ENCODE measurements at regions not wholly inside any gene's neighbourhood (a gene's known extent, or its start where the extent isn't known, plus 50 kb on each side); places are given as distances from the start of the nearest gene placed in this dataset.

DNA sequence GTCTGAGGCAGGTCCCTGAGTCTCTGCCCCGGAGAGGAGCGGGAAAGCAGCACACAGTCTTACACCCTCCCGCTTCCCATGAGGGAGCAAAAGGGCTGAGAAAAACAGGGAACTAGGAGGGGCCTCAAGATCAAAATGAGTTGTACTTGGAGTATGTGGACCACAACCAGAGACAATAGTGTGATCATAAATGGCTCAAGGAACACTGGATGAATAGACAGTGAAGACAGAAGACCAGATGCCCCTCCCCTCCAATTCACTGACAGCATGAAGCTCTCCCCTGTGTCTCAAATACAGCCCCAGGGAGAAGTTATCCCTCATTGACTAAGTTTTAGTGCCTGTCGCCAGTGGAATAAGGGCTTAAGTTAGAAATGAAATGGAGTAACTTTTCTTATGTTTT, 191.0 kb downstream of the TFAP2A start:
- no peaks in the 10 kb centered on the region for H3K4me1 ChIP-seq (ENCODE audit: insufficient read depth, low read length)
- H3K9ac ChIP-seq (ENCODE audit: low read depth, low read length) = no peak overlapping the region
- no peak overlapping the region for H3K4me3 ChIP-seq (ENCODE audit: low read length)
- no peaks in the 10 kb centered on the region for H3K27me3 ChIP-seq (ENCODE audit: insufficient read depth, low read length)
- no peak overlapping the region for H3K27ac ChIP-seq (ENCODE audit: low read length)
- peaks cover 4% of the 10 kb centered on the region for H3K9me3 ChIP-seq (ENCODE audit: insufficient read depth, low read depth, low read length)
- H3K36me3 ChIP-seq (ENCODE audit: insufficient read depth, low read depth, low read length) = no peaks in the 10 kb centered on the region

DNA sequence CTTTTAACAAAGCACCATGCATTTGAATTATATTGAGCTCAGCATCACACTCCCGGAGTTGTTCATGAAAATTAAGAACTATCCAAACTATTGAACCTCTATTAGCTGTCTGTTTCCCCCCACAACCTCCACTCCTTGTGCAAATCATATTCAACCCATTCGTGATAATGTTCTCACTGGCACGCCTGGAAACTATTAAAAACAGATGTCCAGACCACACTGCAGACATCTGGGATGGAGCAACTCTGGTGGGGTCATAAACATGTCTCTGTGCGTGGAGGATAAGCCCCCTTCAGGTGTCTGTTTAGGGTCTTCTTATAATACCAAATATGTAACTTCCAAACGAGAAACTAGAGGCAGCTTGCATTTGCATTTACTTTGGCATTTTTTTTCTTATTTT, 193.7 kb downstream of the TFAP2A start:
- no peaks in the 10 kb centered on the region for H3K9me3 ChIP-seq (ENCODE audit: insufficient read depth, low read depth, low read length)
- no peaks in the 10 kb centered on the region for H3K27me3 ChIP-seq (ENCODE audit: insufficient read depth, low read length)
- H3K4me1 ChIP-seq (ENCODE audit: insufficient read depth, low read length) = no peaks in the 10 kb centered on the region
- no peak overlapping the region for H3K9ac ChIP-seq (ENCODE audit: low read depth, low read length)
- H3K27ac ChIP-seq (ENCODE audit: low read length) = no peak overlapping the region
- no peaks in the 10 kb centered on the region for H3K36me3 ChIP-seq (ENCODE audit: insufficient read depth, low read depth, low read length)
- no peak overlapping the region for H3K4me3 ChIP-seq (ENCODE audit: low read length)

DNA sequence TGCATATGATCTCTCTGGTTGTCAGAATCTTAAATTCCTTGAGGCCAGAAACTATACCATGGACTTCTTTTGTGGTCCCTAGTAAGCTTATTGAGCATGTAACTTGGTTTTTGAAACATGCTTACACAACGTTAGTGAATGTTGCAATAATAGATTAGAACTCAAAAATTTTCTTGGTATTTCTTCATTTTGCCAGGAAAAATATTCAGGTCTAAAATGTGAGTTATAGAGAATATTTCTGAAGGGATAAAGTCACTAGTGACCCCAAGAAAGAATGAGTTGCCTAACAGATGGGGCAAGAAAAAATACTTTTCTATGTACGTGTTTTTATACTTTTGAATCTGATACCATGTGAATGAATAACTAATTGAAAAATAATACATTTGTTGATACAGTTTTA, 195.4 kb downstream of the TFAP2A start:
- Histone ChIP-seq H3K4me3 (ENCODE audit: low read length) (no peak overlapping the region), H3K9ac (ENCODE audit: low read depth, low read length) (no peak overlapping the region), H3K27ac (ENCODE audit: low read length) (no peak overlapping the region), H3K4me1 (ENCODE audit: insufficient read depth, low read length) (no peaks in the 10 kb centered on the region), H3K9me3 (ENCODE audit: insufficient read depth, low read depth, low read length) (no peaks in the 10 kb centered on the region), H3K27me3 (ENCODE audit: insufficient read depth, low read length) (no peaks in the 10 kb centered on the region), H3K36me3 (ENCODE audit: insufficient read depth, low read depth, low read length) (no peaks in the 10 kb centered on the region)

DNA sequence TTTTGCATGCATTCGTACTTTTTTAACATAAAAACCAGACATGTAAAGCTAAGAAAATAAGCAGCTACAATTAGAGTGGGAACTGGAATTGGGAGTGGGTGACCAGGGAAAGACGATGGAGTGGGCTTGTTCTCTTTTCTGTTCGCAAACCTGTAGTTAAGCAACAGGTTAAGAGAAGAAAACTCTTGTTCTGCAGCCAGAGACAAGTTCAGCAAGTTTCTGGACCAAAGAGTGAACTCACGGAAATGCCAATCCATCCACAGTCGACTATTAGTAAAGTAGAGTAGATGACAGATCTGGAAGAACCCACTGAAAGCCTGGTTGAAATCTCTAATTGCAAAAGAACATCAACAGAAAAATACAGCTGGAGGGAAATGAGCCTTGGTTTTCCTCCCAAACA, 197.8 kb downstream of the TFAP2A start:
- Histone ChIP-seq H3K4me3 (ENCODE audit: low read length) (no peak overlapping the region), H3K27me3 (ENCODE audit: insufficient read depth, low read length) (no peaks in the 10 kb centered on the region), H3K4me1 (ENCODE audit: insufficient read depth, low read length) (no peaks in the 10 kb centered on the region), H3K27ac (ENCODE audit: low read length) (no peak overlapping the region), H3K9ac (ENCODE audit: low read depth, low read length) (no peak overlapping the region), H3K9me3 (ENCODE audit: insufficient read depth, low read depth, low read length) (no peaks in the 10 kb centered on the region), H3K36me3 (ENCODE audit: insufficient read depth, low read depth, low read length) (no peaks in the 10 kb centered on the region)

DNA sequence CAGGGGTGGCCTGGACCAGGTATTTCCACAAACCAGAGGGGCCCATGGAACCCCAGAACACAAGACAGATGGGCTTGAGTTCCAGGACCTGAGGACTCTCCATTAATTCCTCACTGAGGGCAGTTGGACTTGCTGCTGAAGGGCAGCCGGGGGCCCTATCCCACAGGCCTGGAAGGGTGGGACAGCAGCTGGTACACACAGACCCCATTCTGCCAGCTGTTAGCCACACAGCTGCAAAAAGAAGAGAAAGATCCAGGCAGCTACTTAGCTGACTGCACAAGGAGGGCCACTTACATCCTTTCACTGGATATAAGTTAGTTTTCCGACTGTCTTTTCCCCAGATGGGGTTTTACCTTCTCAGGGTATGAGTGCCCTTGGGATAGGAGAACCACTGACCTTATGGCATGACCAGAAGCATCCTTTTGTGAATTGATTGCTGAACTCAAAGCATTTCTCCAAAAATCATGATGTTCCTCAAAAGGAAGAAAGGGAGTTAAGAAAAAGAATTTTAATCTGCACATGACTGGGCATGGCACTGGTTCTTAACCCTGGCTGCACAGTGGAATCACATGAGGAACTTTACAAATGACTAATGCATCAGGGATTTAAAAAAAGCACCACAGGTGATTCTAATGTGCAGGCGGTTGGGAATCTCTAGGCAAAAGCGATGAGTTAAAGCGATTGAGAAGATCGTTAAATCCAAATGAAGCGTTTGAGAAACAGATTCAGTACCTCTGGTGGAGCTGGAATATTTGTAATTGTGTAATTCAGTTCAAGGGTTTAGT, 199.4 kb downstream of the TFAP2A start:
- Histone ChIP-seq H3K4me3 (ENCODE audit: low read length) (no peak overlapping the region), H3K27ac (ENCODE audit: low read length) (no peak overlapping the region), H3K27me3 (ENCODE audit: insufficient read depth, low read length) (no peaks in the 10 kb centered on the region), H3K9ac (ENCODE audit: low read depth, low read length) (no peak overlapping the region), H3K36me3 (ENCODE audit: insufficient read depth, low read depth, low read length) (no peaks in the 10 kb centered on the region), H3K4me1 (ENCODE audit: insufficient read depth, low read length) (no peaks in the 10 kb centered on the region), H3K9me3 (ENCODE audit: insufficient read depth, low read depth, low read length) (no peaks in the 10 kb centered on the region)

DNA sequence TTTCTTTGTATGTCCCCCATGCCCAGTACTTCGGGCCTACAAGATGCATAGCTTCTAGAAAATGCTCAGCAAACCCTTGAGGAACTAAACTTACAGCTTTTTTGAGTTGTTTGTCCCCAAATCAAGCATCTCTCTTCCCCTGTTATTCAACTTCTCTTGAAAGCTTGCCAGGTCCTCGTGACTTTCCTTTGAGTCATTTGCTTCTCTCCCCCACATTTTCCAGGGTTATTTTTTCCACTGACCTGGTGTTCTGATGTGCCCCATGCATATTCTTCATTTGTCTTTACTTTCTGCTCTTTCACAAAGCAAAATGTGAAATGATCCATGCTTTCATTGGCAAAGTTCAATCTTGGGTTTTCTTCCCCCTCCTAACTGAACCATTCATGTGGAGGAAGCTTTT, 204.8 kb downstream of the TFAP2A start:
- Histone ChIP-seq H3K9me3 (ENCODE audit: insufficient read depth, low read depth, low read length) (no peaks in the 10 kb centered on the region), H3K27ac (ENCODE audit: low read length) (no peak overlapping the region), H3K27me3 (ENCODE audit: insufficient read depth, low read length) (no peaks in the 10 kb centered on the region; the same call in 1 of the 2 replicates), H3K9ac (ENCODE audit: low read depth, low read length) (no peak overlapping the region), H3K4me1 (ENCODE audit: insufficient read depth, low read length) (no peaks in the 10 kb centered on the region), H3K4me3 (ENCODE audit: low read length) (no peak overlapping the region), H3K36me3 (ENCODE audit: insufficient read depth, low read depth, low read length) (no peaks in the 10 kb centered on the region)

DNA sequence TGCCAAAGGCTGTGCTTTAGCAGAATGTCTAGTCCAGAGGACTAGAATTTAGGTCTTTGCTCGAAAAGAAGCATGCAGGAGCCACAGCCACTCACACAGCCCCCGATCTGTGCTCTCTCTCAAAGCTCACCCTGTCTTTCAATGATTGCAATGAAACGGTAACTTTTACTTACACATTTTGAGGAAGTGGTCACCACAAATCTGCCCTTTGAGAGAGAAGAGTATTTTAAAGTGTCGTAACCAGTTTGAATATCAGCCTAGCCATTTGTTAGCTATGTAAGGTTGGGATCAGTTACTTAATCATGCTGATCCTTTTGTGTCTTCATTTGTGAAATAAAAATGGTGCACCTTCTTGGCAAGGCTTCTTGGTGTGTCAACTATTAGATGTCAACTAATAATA, 209.0 kb downstream of the TFAP2A start:
- Histone ChIP-seq H3K9me3 (ENCODE audit: insufficient read depth, low read depth, low read length) (no peaks in the 10 kb centered on the region), H3K9ac (ENCODE audit: low read depth, low read length) (no peak overlapping the region), H3K4me3 (ENCODE audit: low read length) (no peak overlapping the region), H3K36me3 (ENCODE audit: insufficient read depth, low read depth, low read length) (no peaks in the 10 kb centered on the region), H3K27me3 (ENCODE audit: insufficient read depth, low read length) (no peaks in the 10 kb centered on the region; the same call in 1 of the 2 replicates), H3K4me1 (ENCODE audit: insufficient read depth, low read length) (no peaks in the 10 kb centered on the region), H3K27ac (ENCODE audit: low read length) (no peak overlapping the region)

DNA sequence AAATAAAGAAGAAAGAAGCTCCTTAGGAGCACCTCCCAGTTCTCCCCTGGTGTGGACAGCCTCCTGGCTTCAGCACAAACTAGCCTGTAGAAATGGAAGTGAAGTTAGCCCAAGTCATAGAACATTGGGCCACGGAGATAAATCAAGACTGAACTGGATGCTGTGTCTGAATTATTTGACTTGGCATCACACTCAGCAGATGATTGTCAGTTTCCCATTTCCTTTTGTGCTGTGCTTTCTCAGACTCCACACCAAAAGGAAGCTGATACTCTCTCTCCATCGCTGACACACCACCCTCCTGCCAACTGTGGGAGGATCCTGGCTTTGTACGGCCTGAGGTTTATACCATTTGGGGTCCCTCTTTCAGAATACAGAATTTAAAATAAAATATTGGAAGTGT, 209.8 kb downstream of the TFAP2A start:
- no peaks in the 10 kb centered on the region for H3K36me3 ChIP-seq (ENCODE audit: insufficient read depth, low read depth, low read length)
- no peak overlapping the region for H3K27ac ChIP-seq (ENCODE audit: low read length)
- H3K9ac ChIP-seq (ENCODE audit: low read depth, low read length) = no peak overlapping the region
- H3K9me3 ChIP-seq (ENCODE audit: insufficient read depth, low read depth, low read length) = no peaks in the 10 kb centered on the region
- no peaks in the 10 kb centered on the region; the same call in 1 of the 2 replicates for H3K27me3 ChIP-seq (ENCODE audit: insufficient read depth, low read length)
- no peak overlapping the region for H3K4me3 ChIP-seq (ENCODE audit: low read length)
- no peaks in the 10 kb centered on the region for H3K4me1 ChIP-seq (ENCODE audit: insufficient read depth, low read length)

DNA sequence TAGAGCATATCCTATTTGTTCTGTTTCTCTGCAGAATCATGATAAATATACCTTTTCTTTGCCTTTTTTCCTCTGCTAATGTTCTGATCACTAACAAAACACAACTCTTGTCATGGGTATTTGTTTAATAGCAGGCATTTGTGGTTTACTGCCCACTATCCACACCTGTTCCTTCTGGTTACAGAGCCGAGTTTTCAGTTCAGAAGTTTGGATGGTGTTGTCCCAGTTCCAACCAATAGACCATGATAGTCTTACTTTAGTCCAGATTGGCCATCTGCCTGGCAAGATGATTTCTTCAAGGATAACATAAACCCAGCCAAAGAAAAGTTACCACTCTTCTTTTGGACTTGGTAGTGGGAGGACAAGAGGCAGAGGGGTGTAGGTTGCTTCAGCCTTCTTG, 211.2 kb downstream of the TFAP2A start:
- H3K4me3 ChIP-seq (ENCODE audit: low read length) = no peak overlapping the region
- no peaks in the 10 kb centered on the region for H3K27me3 ChIP-seq (ENCODE audit: insufficient read depth, low read length)
- H3K36me3 ChIP-seq (ENCODE audit: insufficient read depth, low read depth, low read length) = no peaks in the 10 kb centered on the region
- H3K9ac ChIP-seq (ENCODE audit: low read depth, low read length) = no peak overlapping the region
- H3K9me3 ChIP-seq (ENCODE audit: insufficient read depth, low read depth, low read length) = no peaks in the 10 kb centered on the region
- no peak overlapping the region for H3K27ac ChIP-seq (ENCODE audit: low read length)
- no peaks in the 10 kb centered on the region for H3K4me1 ChIP-seq (ENCODE audit: insufficient read depth, low read length)

DNA sequence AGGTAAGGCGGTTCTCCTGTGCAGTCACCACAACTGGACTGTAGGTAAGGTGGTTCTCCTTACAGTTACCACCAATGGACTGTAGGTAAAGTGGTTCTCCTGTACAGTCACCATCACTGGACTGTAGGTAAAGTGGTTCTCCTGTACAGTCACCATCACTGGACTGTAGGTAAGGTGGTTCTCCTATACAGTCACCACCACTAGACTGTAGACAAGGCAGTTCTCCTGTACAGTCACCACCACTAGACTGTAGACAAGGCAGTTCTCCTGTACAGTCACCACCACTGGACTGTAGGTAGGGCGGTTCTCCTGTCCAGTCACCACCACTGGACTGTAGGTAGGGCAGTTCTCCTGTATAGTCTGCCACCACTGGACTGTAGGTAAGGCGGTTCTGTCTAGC, 212.3 kb downstream of the TFAP2A start:
- no peaks in the 10 kb centered on the region for H3K9me3 ChIP-seq (ENCODE audit: insufficient read depth, low read depth, low read length)
- no peak overlapping the region for H3K9ac ChIP-seq (ENCODE audit: low read depth, low read length)
- no peaks in the 10 kb centered on the region for H3K4me1 ChIP-seq (ENCODE audit: insufficient read depth, low read length)
- no peaks in the 10 kb centered on the region for H3K36me3 ChIP-seq (ENCODE audit: insufficient read depth, low read depth, low read length)
- no peaks in the 10 kb centered on the region for H3K27me3 ChIP-seq (ENCODE audit: insufficient read depth, low read length)
- H3K27ac ChIP-seq (ENCODE audit: low read length) = no peak overlapping the region
- H3K4me3 ChIP-seq (ENCODE audit: low read length) = no peak overlapping the region

DNA sequence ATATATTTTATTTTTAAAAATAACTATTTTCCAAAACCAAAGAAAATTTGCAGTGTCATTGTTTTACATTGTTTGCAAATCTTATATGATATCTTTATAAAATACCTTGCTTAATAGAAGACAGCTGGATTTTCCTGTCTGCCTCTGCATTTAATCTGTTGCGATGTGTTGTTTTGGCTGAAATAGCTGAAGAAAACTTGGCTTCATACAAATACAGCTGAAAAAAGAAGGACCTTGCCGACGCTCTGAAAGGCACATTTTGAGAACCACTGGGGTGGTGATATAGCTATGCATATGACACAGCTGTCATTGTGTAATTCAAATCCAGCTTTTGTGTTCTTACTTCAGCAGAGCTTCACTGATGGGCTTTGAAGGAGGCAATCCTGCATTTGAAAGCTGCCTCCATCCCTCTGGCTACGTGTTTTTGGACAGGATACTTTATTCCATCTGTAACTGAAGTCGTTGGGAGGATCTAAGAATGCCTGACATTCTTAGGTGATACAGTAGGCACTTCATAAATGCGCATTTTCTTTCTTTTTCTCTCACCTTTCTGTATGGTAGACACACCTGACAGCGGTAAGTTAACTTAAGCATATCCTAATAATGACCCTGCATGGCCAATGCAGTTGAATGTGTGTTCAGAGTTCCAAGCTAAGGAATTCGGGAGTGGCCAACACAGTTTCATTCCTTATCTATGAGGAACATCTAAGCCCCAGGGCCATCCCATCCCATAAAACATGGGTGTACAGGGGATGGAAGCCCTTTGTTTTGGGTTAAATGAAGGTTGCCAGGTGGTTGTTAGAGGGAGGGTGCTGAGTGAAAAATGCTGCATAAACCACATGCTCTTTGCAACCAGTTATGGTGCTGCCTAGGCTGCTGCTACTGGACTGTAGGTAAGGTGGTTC, 213.0 kb downstream of the TFAP2A start:
- H3K9ac ChIP-seq (ENCODE audit: low read depth, low read length) = no peak overlapping the region
- no peaks in the 10 kb centered on the region for H3K4me1 ChIP-seq (ENCODE audit: insufficient read depth, low read length)
- H3K4me3 ChIP-seq (ENCODE audit: low read length) = no peak overlapping the region
- H3K27me3 ChIP-seq (ENCODE audit: insufficient read depth, low read length) = no peaks in the 10 kb centered on the region
- no peak overlapping the region for H3K27ac ChIP-seq (ENCODE audit: low read length)
- no peaks in the 10 kb centered on the region for H3K9me3 ChIP-seq (ENCODE audit: insufficient read depth, low read depth, low read length)
- H3K36me3 ChIP-seq (ENCODE audit: insufficient read depth, low read depth, low read length) = no peaks in the 10 kb centered on the region

DNA sequence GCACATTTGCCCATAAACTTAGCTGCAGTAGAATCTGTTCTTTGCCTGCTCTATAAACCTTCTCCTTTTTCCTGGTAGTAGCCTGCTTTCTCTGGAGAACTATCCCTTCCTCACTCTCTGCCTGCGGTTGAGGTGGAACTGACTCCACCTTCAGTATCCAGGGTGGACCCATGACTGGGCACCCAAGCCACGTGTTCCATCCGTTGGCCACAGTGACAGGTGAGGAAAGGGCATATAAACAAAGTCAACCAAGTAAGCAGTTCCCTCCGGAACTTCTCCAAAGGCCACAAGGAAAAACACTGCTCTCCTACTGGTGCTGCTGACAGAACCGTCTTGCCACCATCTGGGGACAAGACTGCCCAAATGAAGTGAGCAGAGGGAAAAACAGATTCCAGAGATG, 218.8 kb downstream of the TFAP2A start:
- no peaks in the 10 kb centered on the region for H3K9me3 ChIP-seq (ENCODE audit: insufficient read depth, low read depth, low read length)
- no peaks in the 10 kb centered on the region for H3K36me3 ChIP-seq (ENCODE audit: insufficient read depth, low read depth, low read length)
- H3K9ac ChIP-seq (ENCODE audit: low read depth, low read length) = no peak overlapping the region
- no peak overlapping the region for H3K4me3 ChIP-seq (ENCODE audit: low read length)
- H3K27me3 ChIP-seq (ENCODE audit: insufficient read depth, low read length) = no peaks in the 10 kb centered on the region
- no peaks in the 10 kb centered on the region for H3K4me1 ChIP-seq (ENCODE audit: insufficient read depth, low read length)
- no peak overlapping the region for H3K27ac ChIP-seq (ENCODE audit: low read length)
